Right atrium auricular region (tissue), 2 donors: ENCODE measurements at regions not wholly inside any gene's neighbourhood (a gene's known extent, or its start where the extent isn't known, plus 50 kb on each side); places are given as distances from the start of the nearest gene placed in this dataset.
"Not testable (repeated sequence)": the region's sequence is repeated elsewhere in the genome, so short reads cannot be mapped to it uniquely, and the experiment has no call there.

Source experiments
- DNase-seq: peaks from one replicate; pipeline ENCODE4 v3.0.0-alpha.2; 2019; ENCODE audit warnings: low spot score
- H3K27ac ChIP-seq, 2 donors: fragments of 200-600 bp; sonication (generic); 1 replicate in 1 of 2; 2 replicates in 1 of 2; pipeline ENCODE4 v1.5.1; 2016 to 2019
- H3K27me3 ChIP-seq, 2 donors: fragments of 200-600 bp; sonication (generic); one replicate each; pipeline versions ENCODE4 v1.5.1 to v1.6.0; 2017 to 2019
- H3K36me3 ChIP-seq: fragments of 200-600 bp; sonication (generic); one replicate; pipeline ENCODE4 v1.5.1; 2016
- H3K4me1 ChIP-seq, 2 donors: fragments of 200-600 bp; sonication (generic); one replicate each; pipeline versions ENCODE4 v1.5.1 to v1.6.0; 2017 to 2019
- H3K4me3 ChIP-seq, 2 donors: fragments of 200-600 bp; sonication (generic); 1 replicate in 1 of 2; 2 replicates in 1 of 2; pipeline ENCODE4 v1.5.1; 2017 to 2019; ENCODE audit warnings: mild to moderate bottlenecking in 1 of 2, moderate library complexity in 1 of 2
- H3K9me3 ChIP-seq, 2 donors: fragments of 200-600 bp; sonication (generic); one replicate each; pipeline ENCODE4 v1.5.1; 2019
- TF ChIP-seq, protein P1 (sequence below), 2 donors: fragments of 200-600 bp; sonication (generic); IDR thresholded peaks; one replicate each; pipeline ENCODE4 v1.5.1; 2019; ENCODE audit warnings: antibody characterized with exemption in 2 of 2

DNA sequence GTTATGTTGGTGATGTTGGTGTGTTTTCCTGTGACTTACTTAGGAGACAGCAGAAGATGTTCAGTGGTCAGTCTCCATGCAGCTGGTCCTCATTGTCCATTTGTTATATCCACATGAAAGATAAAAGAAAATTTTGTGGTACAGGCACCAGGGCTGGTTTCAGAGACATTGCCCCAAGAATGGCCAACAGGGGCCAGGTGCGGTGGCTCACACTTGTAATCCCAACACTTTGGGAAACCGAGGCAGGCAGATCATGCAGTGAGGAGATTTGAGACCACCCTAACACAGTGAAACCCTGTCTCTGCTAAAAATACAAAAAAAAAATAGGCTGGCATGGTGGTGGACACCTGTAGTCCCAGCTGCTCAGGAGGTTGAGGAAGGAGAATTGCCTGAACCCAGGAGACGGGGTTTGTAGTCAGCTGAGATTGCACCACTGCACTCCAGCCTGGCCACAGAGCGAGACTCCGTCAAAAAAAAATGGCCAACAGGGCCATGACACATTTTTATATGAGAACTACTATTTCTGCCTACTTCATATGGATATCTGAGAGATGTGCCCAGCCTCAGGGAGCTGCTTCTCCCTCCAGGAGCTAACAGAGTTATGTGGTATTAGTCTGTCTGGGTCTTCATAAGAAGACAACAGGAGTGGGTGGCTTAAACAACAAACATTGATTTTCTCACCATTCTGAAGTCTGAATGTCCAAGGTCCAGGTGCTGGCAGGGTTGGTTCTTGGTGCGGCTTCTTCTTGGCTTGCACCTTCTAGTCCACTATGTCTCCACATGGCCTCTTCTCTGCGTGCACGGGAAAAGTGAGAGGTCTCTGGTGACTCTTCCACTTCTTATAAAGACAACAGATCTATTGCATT, 821.7 kb downstream of the TMEM121 start:
- Histone ChIP-seq H3K27ac (no peak overlapping the region), H3K4me3 (no peak overlapping the region), H3K9me3 (no peaks in the 10 kb centered on the region), H3K4me1 (no peaks in the 10 kb centered on the region), H3K27me3 (no peaks in the 10 kb centered on the region), H3K36me3 (no peaks in the 10 kb centered on the region)
- TF ChIP-seq, protein P1, sequence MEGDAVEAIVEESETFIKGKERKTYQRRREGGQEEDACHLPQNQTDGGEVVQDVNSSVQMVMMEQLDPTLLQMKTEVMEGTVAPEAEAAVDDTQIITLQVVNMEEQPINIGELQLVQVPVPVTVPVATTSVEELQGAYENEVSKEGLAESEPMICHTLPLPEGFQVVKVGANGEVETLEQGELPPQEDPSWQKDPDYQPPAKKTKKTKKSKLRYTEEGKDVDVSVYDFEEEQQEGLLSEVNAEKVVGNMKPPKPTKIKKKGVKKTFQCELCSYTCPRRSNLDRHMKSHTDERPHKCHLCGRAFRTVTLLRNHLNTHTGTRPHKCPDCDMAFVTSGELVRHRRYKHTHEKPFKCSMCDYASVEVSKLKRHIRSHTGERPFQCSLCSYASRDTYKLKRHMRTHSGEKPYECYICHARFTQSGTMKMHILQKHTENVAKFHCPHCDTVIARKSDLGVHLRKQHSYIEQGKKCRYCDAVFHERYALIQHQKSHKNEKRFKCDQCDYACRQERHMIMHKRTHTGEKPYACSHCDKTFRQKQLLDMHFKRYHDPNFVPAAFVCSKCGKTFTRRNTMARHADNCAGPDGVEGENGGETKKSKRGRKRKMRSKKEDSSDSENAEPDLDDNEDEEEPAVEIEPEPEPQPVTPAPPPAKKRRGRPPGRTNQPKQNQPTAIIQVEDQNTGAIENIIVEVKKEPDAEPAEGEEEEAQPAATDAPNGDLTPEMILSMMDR (IDR thresholded peaks at IDR 0.05): no peak
- peak; percentile 56 for DNase-seq

DNA sequence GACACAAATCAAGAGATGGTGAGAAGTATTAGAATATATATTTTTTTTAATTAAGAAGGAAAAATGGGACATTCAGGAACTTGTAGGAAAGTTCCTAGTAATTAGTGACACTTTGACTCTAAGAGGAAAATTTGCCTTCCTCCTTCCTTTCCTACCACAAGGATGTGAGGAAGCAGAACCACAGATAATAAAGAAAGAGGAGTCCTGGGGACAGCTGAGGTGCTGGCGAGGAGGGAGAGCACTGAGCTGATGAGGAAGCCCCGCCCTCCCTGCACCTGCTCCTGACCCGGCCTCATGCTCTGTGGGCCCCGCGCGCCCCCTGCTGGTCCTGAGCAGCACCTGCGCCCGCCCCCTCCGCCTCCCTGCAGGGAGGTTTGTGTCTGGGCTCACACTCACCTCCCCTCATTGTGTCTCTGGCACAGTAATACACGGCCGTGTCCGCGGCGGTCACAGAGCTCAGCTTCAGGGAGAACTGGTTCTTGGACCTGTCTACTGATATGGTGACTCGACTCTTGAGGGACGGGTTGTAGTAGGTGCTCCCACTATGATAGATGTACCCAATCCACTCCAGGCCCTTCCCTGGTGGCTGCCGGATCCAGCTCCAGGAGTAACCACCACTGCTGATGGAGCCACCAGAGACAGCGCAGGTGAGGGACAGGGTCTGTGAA, 822.6 kb downstream of the TMEM121 start:
- not testable (repeated sequence) for H3K4me3 ChIP-seq, H3K27me3 ChIP-seq, H3K36me3 ChIP-seq, H3K27ac ChIP-seq, H3K9me3 ChIP-seq, H3K4me1 ChIP-seq
- TF ChIP-seq, protein P1 (IDR thresholded peaks at IDR 0.05): peak in 1 of 2 donors; percentile 38
- peak; percentile 52 for DNase-seq

GRCh38 chr14:106349678-106350457, 823.5 kb downstream of the TMEM121 start:
- not testable (repeated sequence) for H3K27ac ChIP-seq, H3K4me1 ChIP-seq, H3K36me3 ChIP-seq, H3K27me3 ChIP-seq, H3K9me3 ChIP-seq, H3K4me3 ChIP-seq
- peak; percentile 50 for DNase-seq

DNA sequence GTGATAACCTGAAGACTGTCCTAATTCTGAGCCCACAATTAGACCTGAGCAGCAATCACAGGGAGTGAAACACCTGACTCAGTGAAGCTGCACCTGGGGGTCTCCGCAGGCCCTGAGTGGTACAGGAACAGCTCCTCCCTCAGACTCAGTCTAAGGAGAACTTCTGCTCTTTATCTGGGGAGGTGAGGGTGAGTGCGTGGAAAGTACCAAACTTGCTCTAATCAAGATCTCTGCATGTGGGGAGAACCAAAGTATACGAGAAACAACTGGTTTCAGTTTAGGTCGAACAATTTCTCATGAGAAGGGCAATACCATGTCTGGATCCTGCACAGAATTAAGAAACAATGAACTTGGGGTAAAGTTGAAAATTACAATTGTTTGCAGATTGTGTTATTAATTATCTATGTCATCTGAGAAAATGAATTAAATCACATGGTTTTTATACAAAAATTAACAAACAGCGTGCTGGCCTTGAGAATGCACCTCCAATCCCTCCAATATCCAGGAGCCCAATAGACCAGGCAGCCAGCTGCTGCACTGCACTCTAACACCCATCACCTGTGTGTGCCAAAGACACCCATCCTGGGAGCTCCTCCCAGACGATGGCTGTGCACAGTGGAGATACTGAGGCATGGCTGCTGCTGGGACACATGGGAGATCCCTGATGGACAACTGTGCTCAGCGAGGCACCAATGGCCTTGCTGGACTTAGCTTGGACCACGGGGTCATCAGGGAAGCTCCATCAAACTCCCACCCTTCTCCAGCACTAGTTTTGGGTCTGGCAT, 828.8 kb downstream of the TMEM121 start:
- H3K4me3 ChIP-seq, H3K4me1 ChIP-seq, H3K36me3 ChIP-seq, H3K27me3 ChIP-seq, H3K9me3 ChIP-seq, H3K27ac ChIP-seq: not testable (repeated sequence)
- peak; percentile 11 for DNase-seq

DNA sequence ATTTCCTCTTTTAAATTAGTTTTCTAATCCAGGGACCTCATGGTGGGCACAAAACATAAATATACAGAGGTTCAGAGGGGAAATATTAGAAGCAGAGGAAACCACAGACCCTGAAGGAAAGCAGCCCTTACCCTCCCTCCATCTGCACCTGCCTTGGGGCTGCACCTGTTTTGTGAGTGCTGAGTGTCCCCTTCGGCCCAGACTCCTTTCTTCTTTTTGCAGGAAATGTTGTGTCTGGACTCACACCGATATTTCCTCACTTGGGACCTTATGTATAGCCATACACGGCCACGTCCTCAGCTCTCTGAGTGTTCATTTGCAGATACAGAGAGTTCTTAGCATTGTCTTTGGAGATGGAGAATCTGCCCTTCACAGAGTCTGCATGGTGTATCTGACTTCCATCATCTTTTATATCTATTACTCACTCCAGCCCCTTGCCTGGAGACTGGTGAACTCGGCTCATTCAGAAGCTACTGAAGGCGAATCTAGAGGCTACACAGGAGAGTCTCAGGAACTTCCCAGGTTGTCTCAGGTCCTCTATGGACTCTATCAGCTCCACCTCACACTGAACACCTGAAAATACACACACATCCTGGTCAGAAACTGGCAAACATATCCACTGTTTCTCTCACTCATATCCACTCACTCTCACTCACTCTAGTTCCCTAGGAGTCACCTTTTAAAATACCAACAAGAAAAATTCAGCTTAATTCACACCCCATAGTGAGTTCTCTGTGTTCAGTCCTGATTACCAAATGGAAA, 829.7 kb downstream of the TMEM121 start:
- H3K27ac ChIP-seq, H3K4me3 ChIP-seq, H3K4me1 ChIP-seq, H3K36me3 ChIP-seq, H3K27me3 ChIP-seq, H3K9me3 ChIP-seq: not testable (repeated sequence)
- peak; percentile 23 for DNase-seq

DNA sequence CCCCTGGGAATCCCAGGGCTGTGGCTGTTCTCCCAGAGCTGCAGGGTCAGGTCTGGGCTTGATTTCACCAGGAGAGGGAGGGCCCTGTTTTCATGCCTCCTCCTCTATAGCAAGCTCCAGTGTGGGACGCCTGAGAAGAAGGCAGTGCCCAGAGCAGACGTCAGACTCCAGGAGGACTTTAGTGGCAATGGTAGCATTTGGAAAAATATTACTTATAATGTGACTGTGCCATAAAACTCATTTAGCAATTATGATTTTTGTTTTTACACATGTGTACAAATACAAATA, 830.2 kb downstream of the TMEM121 start:
- not testable (repeated sequence) for H3K9me3 ChIP-seq, H3K27me3 ChIP-seq, H3K36me3 ChIP-seq, H3K4me1 ChIP-seq, H3K4me3 ChIP-seq, H3K27ac ChIP-seq
- DNase-seq: peak; percentile 44

DNA sequence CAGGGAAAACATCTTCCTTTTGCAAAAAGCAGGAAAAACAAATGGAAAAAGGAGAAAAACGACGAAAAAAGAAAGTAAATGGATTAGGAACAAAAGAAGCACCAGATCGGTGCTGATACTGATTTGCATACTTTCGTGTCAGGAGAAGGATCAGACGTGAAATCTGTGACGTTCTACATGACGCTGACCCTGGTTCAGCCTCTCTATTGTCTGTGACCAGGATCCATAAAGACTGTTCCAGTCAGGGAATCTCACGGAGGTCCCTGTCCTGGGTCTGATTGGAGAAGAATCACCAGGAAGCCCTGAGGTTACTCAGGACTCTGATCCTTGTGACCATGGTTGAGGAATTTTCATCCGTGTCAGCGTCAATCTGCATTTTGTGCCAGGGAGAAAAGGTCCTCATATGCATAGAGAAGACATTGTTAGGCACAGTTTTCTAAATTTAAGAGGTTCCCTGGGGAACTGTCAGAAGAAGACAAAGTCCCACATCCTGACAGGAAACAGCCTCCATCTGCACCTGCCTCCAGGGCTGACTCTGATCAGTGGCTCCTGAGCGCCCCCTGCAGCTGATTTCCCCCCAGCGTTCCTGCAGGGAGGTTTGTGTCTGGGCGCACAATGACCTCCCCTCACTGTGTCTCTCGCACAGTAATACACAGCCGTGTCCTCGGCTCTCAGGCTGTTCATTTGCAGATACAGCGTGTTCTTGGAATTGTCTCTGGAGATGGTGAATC, 832.9 kb downstream of the TMEM121 start:
- H3K36me3 ChIP-seq, H3K27me3 ChIP-seq, DNase-seq, H3K27ac ChIP-seq, H3K4me3 ChIP-seq, H3K9me3 ChIP-seq, H3K4me1 ChIP-seq: not testable (repeated sequence)

DNA sequence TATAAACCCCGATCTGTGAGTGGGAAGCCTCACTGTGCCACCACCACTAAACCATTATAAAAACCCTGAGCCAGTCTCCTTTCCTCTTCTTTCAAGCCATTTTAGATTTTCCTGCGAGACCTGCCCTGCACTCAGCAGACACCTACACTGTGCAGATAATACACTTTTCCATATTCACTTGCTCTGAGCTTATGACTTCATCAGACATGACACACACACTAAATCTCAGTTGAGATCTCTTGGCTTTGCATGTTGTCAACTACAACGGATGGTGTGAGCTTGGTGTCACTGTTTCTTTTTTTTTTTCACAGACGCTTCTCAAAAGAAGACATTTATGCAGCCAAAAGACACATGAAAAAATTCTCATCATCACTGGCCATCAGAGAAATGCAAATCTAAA, 839.0 kb downstream of the TMEM121 start:
- not testable (repeated sequence) for DNase-seq, H3K27me3 ChIP-seq, H3K27ac ChIP-seq, H3K36me3 ChIP-seq, H3K4me3 ChIP-seq, H3K9me3 ChIP-seq, H3K4me1 ChIP-seq

GRCh38 chr14:106365894-106366293, 839.5 kb downstream of the TMEM121 start:
- not testable (repeated sequence) for H3K36me3 ChIP-seq, H3K4me3 ChIP-seq, H3K4me1 ChIP-seq, DNase-seq, H3K27me3 ChIP-seq, H3K9me3 ChIP-seq, H3K27ac ChIP-seq

GRCh38 chr14:106366971-106367370, 840.6 kb downstream of the TMEM121 start:
- H3K4me3 ChIP-seq, DNase-seq, H3K9me3 ChIP-seq, H3K27ac ChIP-seq, H3K36me3 ChIP-seq, H3K27me3 ChIP-seq, H3K4me1 ChIP-seq: not testable (repeated sequence)

- H3K9me3 ChIP-seq, DNase-seq: not testable (repeated sequence)
These were observed 843.1 kb downstream of the TMEM121 start for GRCh38 chr14:106369456-106369855.

More at GRCh38 chr14:106369456-106369855, 843.1 kb downstream of the TMEM121 start:
- not testable (repeated sequence) for H3K27ac ChIP-seq, H3K4me1 ChIP-seq, H3K4me3 ChIP-seq, H3K27me3 ChIP-seq, H3K36me3 ChIP-seq
